ENCODE measurements at regions not wholly inside any gene's neighbourhood (a gene's known extent, or its start where the extent isn't known, plus 50 kb on each side); places are given as distances from the start of the nearest gene placed in this dataset.

GRCh38 chr16:64693946-64694345, 427.9 kb downstream of the CDH11 start:
- TF ChIP-seq CTCF (IDR thresholded peaks at IDR 0.05; ENCODE audit: unreplicated experiment in 3 of 3) = no peak
- Mint-ChIP-seq H3K27ac (no peak overlapping the region), H3K27me3 (ENCODE audit: low read depth) (no peaks in the 10 kb centered on the region), H3K4me3 (no peak overlapping the region), H3K4me1 (no peaks in the 10 kb centered on the region), H3K36me3 (ENCODE audit: low read depth) (no peaks in the 10 kb centered on the region), H3K9me3 (no peaks in the 10 kb centered on the region)

- no peaks in the 10 kb centered on the region for H3K36me3 Mint-ChIP-seq (ENCODE audit: low read depth)
Measured at GRCh38 chr16:64687786-64688185, 434.1 kb downstream of the CDH11 start.

GRCh38 chr16:64687123-64687522, 434.7 kb downstream of the CDH11 start:
- Mint-ChIP-seq H3K27me3 (ENCODE audit: low read depth) (no peaks in the 10 kb centered on the region), H3K36me3 (ENCODE audit: low read depth) (no peaks in the 10 kb centered on the region), H3K9me3 (peaks cover 19% of the 10 kb centered on the region), H3K4me3 (no peak overlapping the region), H3K27ac (no peak overlapping the region), H3K4me1 (peaks cover 5% of the 10 kb centered on the region)
- TF ChIP-seq CTCF (IDR thresholded peaks at IDR 0.05; ENCODE audit: unreplicated experiment in 3 of 3) = no peak

More at GRCh38 chr16:64687786-64688185, 434.1 kb downstream of the CDH11 start:
- H3K4me1 Mint-ChIP-seq = peaks cover 5% of the 10 kb centered on the region
- peaks cover 15% of the 10 kb centered on the region for H3K9me3 Mint-ChIP-seq
- H3K4me3 Mint-ChIP-seq = no peak overlapping the region
- H3K27ac Mint-ChIP-seq = peak overlapping the region in 1 of 3 experiments; percentile 13
- no peaks in the 10 kb centered on the region for H3K27me3 Mint-ChIP-seq (ENCODE audit: low read depth)
- TF ChIP-seq CTCF (IDR thresholded peaks at IDR 0.05; ENCODE audit: unreplicated experiment in 3 of 3) = no peak

GRCh38 chr16:64679976-64680690, 441.7 kb downstream of the CDH11 start:
- H3K36me3 Mint-ChIP-seq (ENCODE audit: low read depth) = no peaks in the 10 kb centered on the region
- no peak overlapping the region for H3K27ac Mint-ChIP-seq
- H3K27me3 Mint-ChIP-seq (ENCODE audit: low read depth) = no peaks in the 10 kb centered on the region
- peaks cover 5% of the 10 kb centered on the region for H3K4me1 Mint-ChIP-seq
- TF ChIP-seq CTCF (IDR thresholded peaks at IDR 0.05; ENCODE audit: unreplicated experiment in 3 of 3) = no peak
- peaks cover 33% of the 10 kb centered on the region for H3K9me3 Mint-ChIP-seq
- no peak overlapping the region for H3K4me3 Mint-ChIP-seq

- Mint-ChIP-seq H3K4me1 (no peaks in the 10 kb centered on the region), H3K36me3 (ENCODE audit: low read depth) (no peaks in the 10 kb centered on the region)
Measured at GRCh38 chr16:64669573-64669972, 452.3 kb downstream of the CDH11 start.

More at GRCh38 chr16:64669573-64669972, 452.3 kb downstream of the CDH11 start:
- Mint-ChIP-seq H3K27me3 (ENCODE audit: low read depth) (no peaks in the 10 kb centered on the region), H3K4me3 (no peak overlapping the region), H3K9me3 (peaks cover 6% of the 10 kb centered on the region), H3K27ac (no peak overlapping the region)
- TF ChIP-seq CTCF (IDR thresholded peaks at IDR 0.05; ENCODE audit: unreplicated experiment in 3 of 3) = no peak

Measured in nephron (organoid).